AG10803 (cell line): ENCODE measurements at regions not wholly inside any gene's neighbourhood (a gene's known extent, or its start where the extent isn't known, plus 50 kb on each side); places are given as distances from the start of the nearest gene placed in this dataset.

ENCODE experiments used
- DNase-seq: peaks from one replicate; pipeline ENCODE4 v3.0.0; 2010; ENCODE audit warnings: low read depth
- H3K4me3 ChIP-seq: 2 replicates; pipeline ENCODE4 v1.5.1; 2011; ENCODE audit warnings: mild to moderate bottlenecking, low read length, control low read depth
- CTCF ChIP-seq: conservative IDR thresholded peaks from 2 replicates; pipeline ENCODE4 v1.5.1; 2011; ENCODE audit warnings: mild to moderate bottlenecking, low read length, control low read depth, inconsistent platforms

DNA sequence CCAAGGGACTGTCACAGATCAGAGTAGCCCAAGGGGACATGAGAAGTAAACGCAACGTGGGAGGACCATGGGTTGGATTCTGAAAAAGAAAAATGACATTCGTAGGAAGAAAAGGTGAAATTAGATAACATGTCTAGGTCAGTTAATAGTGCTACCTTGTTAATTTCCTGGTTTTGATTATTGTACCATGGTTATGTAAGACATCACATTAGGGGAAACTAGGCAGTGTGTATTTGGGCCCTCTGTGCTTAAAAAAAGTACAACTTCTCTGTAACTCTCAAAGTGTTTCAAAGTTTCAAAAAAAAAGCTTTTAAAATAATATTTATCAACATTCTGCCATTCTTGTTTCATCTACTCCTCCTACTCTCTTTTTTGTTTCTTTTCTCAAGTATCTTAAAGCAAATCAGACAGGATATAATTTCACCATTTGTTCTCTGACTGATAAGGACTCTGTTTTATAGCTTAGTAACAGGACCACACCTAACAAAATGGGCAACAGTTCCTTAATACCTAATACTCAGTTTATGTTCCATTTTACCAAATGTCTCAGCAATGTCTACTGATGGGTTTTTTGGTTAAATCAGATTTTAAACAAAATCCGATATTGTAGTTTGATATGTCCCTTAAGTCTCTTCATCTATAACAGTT, 97.1 kb upstream of the PLCB4 start:
- no peak overlapping the region for H3K4me3 ChIP-seq
- no peak for DNase-seq
- TF ChIP-seq CTCF = no peak

- H3K4me3 ChIP-seq = no peak overlapping the region
- DNase-seq = no peak
- TF ChIP-seq CTCF = no peak
Measured at GRCh38 chr20:8972963-8973705, 95.8 kb upstream of the PLCB4 start.

DNA sequence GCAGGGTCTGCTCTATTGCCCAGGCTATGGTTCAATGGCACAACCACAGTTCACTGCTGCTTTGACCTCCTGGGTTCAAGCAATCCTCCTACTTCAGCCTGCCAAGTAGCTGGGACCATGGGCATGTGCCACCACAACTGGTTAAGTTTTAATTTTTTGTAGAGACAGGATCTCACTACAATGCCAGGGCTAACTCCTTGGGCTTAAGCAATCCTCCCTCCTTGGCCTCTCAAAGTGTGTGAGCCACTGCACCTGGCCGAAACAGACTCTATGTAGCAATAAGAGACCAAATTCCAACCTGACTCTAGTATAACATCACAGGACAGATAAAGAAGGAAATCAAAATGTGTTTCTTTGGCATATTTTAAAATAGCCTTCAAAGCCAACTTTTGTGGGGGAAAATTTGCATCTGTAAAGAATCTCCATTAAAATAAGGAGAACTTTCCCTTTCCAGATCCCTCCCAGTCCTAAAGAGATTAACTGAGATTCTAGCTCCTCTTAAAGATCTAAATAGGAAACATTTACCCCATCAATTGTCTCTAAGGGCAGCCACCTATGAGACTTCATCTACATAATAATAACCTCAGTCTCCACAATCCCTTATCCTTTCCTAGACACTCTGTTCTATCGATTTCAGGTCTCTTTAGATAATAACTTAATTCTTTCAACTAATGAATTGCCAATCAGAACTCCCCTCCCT, 94.7 kb upstream of the PLCB4 start:
- no peak for DNase-seq
- no peak overlapping the region for H3K4me3 ChIP-seq
- TF ChIP-seq CTCF = no peak

- no peak for DNase-seq
- no peak for TF ChIP-seq CTCF
- H3K4me3 ChIP-seq = no peak overlapping the region
Measured at GRCh38 chr20:8981482-8981881, 87.4 kb upstream of the PLCB4 start.

DNA sequence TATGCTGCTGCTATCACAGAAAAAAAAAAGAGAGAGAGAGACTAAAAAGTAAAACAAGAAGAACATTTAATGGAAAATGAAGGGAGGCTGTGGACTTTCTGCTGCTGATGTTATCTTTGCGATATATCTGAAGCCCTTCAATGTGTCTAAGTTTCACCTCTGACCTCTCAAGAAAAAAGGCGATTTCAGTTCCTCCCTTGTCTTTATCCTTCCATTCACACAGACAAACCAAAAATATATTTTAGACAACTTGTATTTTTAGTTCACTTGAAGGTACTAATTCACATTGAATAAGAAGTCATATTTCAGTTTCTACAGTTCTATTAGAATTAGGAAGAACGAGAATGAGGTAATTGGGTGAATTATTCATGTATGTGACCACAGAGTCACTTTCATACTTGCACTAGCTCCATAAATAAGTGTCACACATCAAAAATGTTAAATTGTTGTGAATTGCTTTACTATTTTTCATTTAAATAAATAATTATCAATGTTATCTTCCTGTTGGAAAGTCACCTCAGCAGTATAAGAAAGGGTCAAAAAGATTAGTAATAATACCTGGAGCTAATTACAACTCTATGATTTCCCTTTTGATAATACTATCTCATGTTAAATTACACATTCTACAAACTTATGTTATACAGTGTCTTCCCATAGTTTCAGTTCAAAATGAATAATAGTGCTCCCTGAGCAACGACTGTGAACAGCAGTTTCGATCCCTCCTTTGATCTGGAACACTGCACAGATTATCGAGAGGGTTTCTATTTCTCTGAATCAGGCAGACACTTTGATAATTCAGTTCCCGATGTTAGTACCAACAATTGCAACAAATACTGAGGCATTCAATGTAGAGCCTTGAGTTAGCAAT, 85.2 kb upstream of the PLCB4 start:
- TF ChIP-seq CTCF = no peak
- no peak overlapping the region for H3K4me3 ChIP-seq
- no peak for DNase-seq

GRCh38 chr20:8986631-8987030, 82.3 kb upstream of the PLCB4 start:
- no peak for TF ChIP-seq CTCF

More at GRCh38 chr20:8986631-8987030, 82.3 kb upstream of the PLCB4 start:
- no peak for DNase-seq
- no peak overlapping the region for H3K4me3 ChIP-seq
